HG02973 (cell line): ENCODE measurements at regions not wholly inside any gene's neighbourhood (a gene's known extent, or its start where the extent isn't known, plus 50 kb on each side); places are given as distances from the start of the nearest gene placed in this dataset.

Experiments
- ATAC-seq: cut with Tn5 transposase; IDR thresholded peaks from one replicate; pipeline ENCODE4 v1.9.1; 2021; ENCODE audit warnings: moderate library complexity; ENCODE audit not compliant: unreplicated experiment

DNA sequence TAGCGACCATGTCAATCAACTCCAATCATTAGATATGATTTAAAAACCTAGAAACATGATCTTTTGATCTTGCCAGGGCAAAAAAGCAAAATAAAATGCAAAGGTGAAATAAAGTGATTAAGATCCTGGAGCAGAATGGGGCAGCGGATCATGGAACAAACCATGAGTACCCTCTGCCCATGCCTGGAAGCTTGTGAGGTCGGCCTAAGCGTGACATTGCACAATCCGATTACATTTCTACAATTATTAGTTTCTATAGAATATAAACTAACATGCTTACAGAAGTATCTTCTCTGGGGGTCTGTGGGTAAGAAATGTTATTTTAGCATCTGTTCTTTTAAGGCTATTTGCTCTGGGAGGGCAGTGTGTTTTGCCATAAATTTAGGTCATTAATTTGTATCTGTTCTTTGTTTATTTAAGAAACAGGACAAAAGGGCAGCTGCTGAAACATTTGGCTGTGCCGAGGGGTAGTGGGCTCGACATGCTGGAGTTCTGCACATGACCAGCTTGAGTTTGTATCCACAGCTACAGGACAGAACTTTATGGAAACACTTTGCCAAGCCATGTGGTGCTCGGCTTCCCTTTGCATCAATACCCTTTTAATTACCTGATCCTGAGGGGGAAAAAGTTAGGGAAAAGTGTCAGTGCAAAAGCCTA is 55.9 kb downstream of the ZBTB18 start:
- no peak for ATAC-seq

- no peak for ATAC-seq
Observed at GRCh38 chr1:244111027-244111426, 59.9 kb downstream of the ZBTB18 start.

- ATAC-seq: no peak
Observed at GRCh38 chr1:244112041-244112440, 61.0 kb downstream of the ZBTB18 start.

GRCh38 chr1:244112636-244113035 is 61.6 kb downstream of the ZBTB18 start:
- ATAC-seq: no peak

GRCh38 chr1:244113532-244114320 is 62.6 kb downstream of the ZBTB18 start:
- ATAC-seq: no peak

GRCh38 chr1:244114892-244115291 is 63.8 kb downstream of the ZBTB18 start:
- no peak for ATAC-seq

- ATAC-seq: no peak
Observed at GRCh38 chr1:244116946-244117345, 65.9 kb downstream of the ZBTB18 start.

GRCh38 chr1:244118109-244118761 is 67.2 kb downstream of the ZBTB18 start:
- ATAC-seq: no peak

GRCh38 chr1:244128591-244129383 is 77.7 kb downstream of the ZBTB18 start:
- no peak for ATAC-seq

GRCh38 chr1:244137276-244137675 is 86.2 kb downstream of the ZBTB18 start:
- ATAC-seq: no peak

- no peak for ATAC-seq
Observed at GRCh38 chr1:244137725-244138124, 86.6 kb downstream of the ZBTB18 start.

DNA sequence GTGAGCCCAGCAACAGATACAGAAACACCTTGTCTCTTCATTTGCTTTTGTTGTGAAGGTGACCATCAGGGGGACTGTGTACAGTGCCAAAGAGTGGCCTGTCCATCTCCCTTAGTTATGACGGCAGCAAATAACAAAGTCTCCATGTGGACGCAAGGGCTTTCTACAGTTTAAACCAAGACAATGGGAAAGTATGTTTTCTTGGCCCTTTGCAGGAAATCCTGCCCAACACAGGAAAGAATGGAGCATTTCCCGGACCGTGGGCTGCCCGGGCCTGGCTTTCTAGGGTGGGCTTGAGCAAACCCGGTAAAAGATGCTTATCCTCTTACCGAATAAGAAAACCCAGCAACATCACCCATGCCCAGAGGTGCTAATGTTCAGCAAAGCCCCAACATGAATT is 87.3 kb downstream of the ZBTB18 start:
- no peak for ATAC-seq

- ATAC-seq: no peak
Observed at GRCh38 chr1:244139655-244140054, 88.6 kb downstream of the ZBTB18 start.

GRCh38 chr1:244140420-244140819 is 89.3 kb downstream of the ZBTB18 start:
- ATAC-seq: no peak

DNA sequence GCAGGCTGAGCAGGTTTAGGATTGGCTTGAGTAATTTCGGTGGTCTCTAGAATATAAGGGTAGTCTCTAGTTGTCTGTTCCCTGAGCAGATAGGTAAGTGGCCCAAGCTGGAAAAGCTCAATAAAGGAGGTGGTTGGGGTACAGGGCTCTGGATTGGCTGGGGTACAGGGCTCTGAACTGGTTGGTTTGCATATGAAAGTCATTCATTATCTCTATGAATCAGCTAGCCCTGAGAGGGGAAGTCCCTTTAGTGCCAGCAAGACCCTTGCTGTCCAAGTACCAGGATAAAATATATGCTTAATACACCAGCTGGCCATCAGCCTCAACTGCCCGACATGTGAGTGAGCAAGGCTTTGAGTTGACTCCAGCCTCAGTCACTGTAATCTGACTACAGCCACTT is 93.0 kb downstream of the ZBTB18 start:
- no peak for ATAC-seq

DNA sequence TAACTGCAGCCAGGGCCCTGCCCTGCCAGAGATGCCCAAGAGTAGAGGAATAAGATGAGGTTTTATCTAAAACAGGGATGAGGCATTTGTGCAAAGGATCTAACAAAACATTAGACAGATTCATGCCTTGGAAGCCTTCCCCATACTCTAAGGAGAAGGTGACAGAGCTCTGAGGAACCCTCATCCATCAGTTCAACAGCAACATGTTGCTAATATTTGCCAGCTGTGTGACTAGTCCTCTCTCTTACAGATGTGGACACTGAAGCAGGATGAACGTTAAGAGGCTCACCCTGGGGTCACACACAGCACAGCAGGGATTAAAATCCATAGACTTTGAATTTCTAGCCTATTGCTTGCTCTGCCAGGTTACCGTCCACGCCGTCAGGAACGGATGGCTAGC is 99.0 kb downstream of the ZBTB18 start:
- ATAC-seq: no peak

- ATAC-seq: no peak
Observed at GRCh38 chr1:244150665-244151064, 99.6 kb downstream of the ZBTB18 start.

DNA sequence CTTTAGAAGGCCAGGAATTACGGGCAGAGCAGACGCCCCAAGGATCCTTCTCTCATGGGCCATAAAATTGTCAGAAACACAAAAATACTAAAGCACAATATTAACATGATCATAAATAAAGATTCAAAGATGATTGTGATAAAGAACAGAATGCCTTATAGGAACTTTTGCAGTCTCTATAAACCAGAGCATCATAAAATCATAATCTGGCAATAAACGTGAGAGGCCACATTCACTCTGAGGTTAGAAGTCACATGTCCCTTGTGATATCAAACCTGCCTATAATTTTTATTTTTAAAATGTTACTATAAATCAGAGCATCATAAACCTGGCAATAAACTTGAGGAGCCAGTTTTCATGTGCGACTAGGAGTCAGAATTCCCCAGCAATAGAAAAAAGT is 100.5 kb downstream of the ZBTB18 start:
- ATAC-seq: no peak

DNA sequence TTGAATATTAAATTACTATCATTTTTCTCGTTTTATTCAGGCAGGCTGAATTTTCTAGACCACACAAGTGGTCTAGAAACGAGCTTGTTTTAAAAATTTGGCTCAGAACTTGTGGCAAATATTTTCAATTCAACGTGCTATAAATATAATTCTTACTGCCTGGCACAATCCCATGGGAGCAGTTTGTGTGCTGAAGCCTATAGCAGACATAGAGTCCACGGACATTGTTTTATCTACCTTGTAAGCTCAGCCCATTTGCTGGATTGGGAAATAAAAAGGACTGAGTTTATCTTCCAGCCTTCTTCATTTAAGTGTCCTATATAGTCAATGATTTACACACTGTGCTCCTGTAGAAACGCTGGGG is 103.4 kb downstream of the ZBTB18 start:
- no peak for ATAC-seq

DNA sequence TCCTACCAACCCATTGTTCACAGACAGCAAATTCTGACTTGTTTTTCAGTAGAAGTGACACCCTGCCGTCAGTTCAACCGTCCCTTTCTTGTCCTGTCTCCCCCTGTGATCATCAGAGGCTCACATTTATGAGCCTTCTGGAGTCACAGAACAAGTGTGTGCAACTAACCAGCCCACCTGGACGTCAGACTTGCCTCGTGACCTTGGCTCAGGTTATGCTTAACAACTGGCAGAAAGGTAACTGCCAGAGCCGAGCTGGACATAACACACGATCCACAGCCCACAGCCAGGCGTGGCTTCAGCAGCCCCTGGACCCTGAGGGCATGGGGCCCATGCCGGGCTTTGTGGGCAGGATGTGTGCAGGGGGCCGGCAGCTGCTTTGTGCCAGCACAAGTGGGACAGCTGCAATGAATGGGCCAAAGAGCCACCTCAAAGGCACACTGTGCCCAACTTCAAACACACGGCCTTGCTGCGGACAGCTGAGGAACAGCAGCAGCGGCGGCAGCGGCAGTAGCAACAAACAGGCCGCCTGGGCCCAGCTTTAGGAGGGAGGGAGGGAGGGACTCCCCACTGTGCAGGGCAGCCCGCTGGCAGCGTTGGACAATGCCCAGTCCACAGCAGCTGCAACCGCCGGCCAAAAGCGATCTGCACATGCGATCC is 103.9 kb downstream of the ZBTB18 start:
- no peak for ATAC-seq

GRCh38 chr1:244155661-244156060 is 104.6 kb downstream of the ZBTB18 start:
- no peak for ATAC-seq
